ENCODE measurements at regions not wholly inside any gene's neighbourhood (a gene's known extent, or its start where the extent isn't known, plus 50 kb on each side); places are given as distances from the start of the nearest gene placed in this dataset.

GRCh38 chr5:18403941-18404438, 769.7 kb downstream of the TAF11L14 start:
- TF ChIP-seq CTCF (optimal IDR thresholded peaks at IDR 0.05 in 1 of 3, IDR thresholded peaks at IDR 0.05 in 1 of 3, conservative IDR thresholded peaks at IDR 0.05 in 1 of 3; ENCODE audit: extremely low read depth in 1 of 3, insufficient read depth in 2 of 3, low read length in 3 of 3) (no peak), EZH2 (IDR thresholded peaks at IDR 0.05; ENCODE audit: low read length) (no peak)
